ENCODE measurements at regions not wholly inside any gene's neighbourhood (a gene's known extent, or its start where the extent isn't known, plus 50 kb on each side); places are given as distances from the start of the nearest gene placed in this dataset.

DNA sequence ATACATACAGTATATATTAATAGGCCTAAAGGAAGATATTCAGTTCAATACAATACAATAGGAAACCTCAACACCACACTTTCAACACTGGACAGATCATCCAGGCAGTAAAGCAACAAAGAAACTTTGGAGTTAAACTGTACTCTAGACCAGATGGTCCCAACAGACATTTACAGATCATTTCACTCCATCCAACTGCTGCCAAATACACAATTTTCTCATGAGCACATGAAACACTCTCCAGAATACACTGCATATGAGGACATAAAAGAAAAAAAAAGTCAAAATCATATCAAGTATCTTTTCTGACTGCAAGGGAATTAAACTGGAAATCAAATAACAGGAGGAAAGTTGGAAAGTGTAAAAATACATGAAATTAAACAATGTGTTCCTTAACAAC, 607.5 kb upstream of the BRINP3 start:
- TF ChIP-seq, protein P1, sequence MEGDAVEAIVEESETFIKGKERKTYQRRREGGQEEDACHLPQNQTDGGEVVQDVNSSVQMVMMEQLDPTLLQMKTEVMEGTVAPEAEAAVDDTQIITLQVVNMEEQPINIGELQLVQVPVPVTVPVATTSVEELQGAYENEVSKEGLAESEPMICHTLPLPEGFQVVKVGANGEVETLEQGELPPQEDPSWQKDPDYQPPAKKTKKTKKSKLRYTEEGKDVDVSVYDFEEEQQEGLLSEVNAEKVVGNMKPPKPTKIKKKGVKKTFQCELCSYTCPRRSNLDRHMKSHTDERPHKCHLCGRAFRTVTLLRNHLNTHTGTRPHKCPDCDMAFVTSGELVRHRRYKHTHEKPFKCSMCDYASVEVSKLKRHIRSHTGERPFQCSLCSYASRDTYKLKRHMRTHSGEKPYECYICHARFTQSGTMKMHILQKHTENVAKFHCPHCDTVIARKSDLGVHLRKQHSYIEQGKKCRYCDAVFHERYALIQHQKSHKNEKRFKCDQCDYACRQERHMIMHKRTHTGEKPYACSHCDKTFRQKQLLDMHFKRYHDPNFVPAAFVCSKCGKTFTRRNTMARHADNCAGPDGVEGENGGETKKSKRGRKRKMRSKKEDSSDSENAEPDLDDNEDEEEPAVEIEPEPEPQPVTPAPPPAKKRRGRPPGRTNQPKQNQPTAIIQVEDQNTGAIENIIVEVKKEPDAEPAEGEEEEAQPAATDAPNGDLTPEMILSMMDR (IDR thresholded peaks at IDR 0.05) = no peak
- TF ChIP-seq POLR2AphosphoS5 (IDR thresholded peaks at IDR 0.05; ENCODE audit: insufficient read depth in 1 of 2, low read depth in 1 of 2) = no peak

Data from vagina (tissue), 2 donors.